DOHH2 (cell line): ENCODE measurements at regions not wholly inside any gene's neighbourhood (a gene's known extent, or its start where the extent isn't known, plus 50 kb on each side); places are given as distances from the start of the nearest gene placed in this dataset.

ENCODE experiments used
- H3F3A ChIP-seq: fragments of 200-600 bp; sonication (generic), shearing (Covaris generic); 2 replicates; pipeline ENCODE4 v1.6.0; 2016; ENCODE audit warnings: antibody characterized with exemption, mild to moderate bottlenecking; ENCODE audit not compliant: control insufficient read depth, insufficient read depth
- H3K27ac ChIP-seq: fragments of 200-600 bp; sonication (generic); 2 replicates; pipeline ENCODE4 v1.5.1; 2014; ENCODE audit warnings: low read depth, mild to moderate bottlenecking, low read length, moderate library complexity
- H3K27me3 ChIP-seq: fragments of 200-600 bp; sonication (generic); 2 replicates; pipeline ENCODE4 v1.6.1; 2014; ENCODE audit warnings: mild to moderate bottlenecking, low read length, mixed read lengths; ENCODE audit not compliant: control insufficient read depth
- H3K36me3 ChIP-seq: fragments of 200-600 bp; sonication (generic); 2 replicates; pipeline ENCODE4 v1.6.1; 2014; ENCODE audit warnings: mild to moderate bottlenecking, low read length, moderate library complexity, mixed read lengths; ENCODE audit not compliant: control insufficient read depth
- H3K4me1 ChIP-seq: fragments of 200-600 bp; sonication (generic); 2 replicates; pipeline ENCODE4 v1.6.1; 2014; ENCODE audit warnings: mild to moderate bottlenecking, low read length, mixed read lengths; ENCODE audit not compliant: control insufficient read depth
- H3K4me2 ChIP-seq: fragments of 200-600 bp; sonication (generic); 2 replicates; pipeline ENCODE4 v1.6.0; 2014; ENCODE audit warnings: mild to moderate bottlenecking, low read length, moderate library complexity
- H3K4me3 ChIP-seq: fragments of 200-600 bp; sonication (generic); 2 replicates; pipeline ENCODE4 v1.5.1; 2014; ENCODE audit warnings: mild to moderate bottlenecking, low read length, mixed read lengths
- H3K79me2 ChIP-seq: fragments of 200-600 bp; sonication (generic); 2 replicates; pipeline ENCODE4 v1.6.1; 2014; ENCODE audit warnings: mild to moderate bottlenecking, low read length, mixed read lengths; ENCODE audit not compliant: control insufficient read depth
- H3K9me2 ChIP-seq: fragments of 200-600 bp; sonication (generic); replicated peaks from 2 replicates; pipeline ENCODE4 v1.6.1; 2014; ENCODE audit warnings: mild to moderate bottlenecking, low read length, mixed read lengths; ENCODE audit not compliant: control insufficient read depth
- H3K9me3 ChIP-seq: fragments of 200-600 bp; sonication (generic); 2 replicates; pipeline ENCODE4 v1.6.1; 2014; ENCODE audit warnings: antibody characterized with exemption, low read length, mixed read lengths; ENCODE audit not compliant: control insufficient read depth, insufficient read depth
- H4K20me1 ChIP-seq: fragments of 200-600 bp; sonication (generic); 2 replicates; pipeline ENCODE4 v1.6.0; 2014; ENCODE audit warnings: low read depth, mild to moderate bottlenecking, antibody characterized with exemption, low read length, moderate library complexity; ENCODE audit not compliant: control insufficient read depth, insufficient read depth
- CTCF ChIP-seq: fragments of 200-600 bp; sonication (generic); IDR thresholded peaks from one replicate; pipeline ENCODE4 v1.5.1; 2014; ENCODE audit warnings: antibody characterized with exemption, mild to moderate bottlenecking, low read depth, low read length; ENCODE audit not compliant: poor library complexity, severe bottlenecking
- EZH2phosphoT487 ChIP-seq: fragments of 200-600 bp; sonication (generic); IDR thresholded peaks from 2 replicates; pipeline ENCODE4 v1.6.1; 2017; ENCODE audit warnings: borderline replicate concordance, mild to moderate bottlenecking, antibody characterized with exemption, low read length, moderate library complexity, mixed read lengths

GRCh38 chr6:92759178-92759577 lies 660.2 kb downstream of the EPHA7 start:
- Histone ChIP-seq H3K4me2 (no peak overlapping the region), H3K9me2 (no peaks in the 10 kb centered on the region), H3K4me1 (no peaks in the 10 kb centered on the region), H4K20me1 (no peaks in the 10 kb centered on the region), H3K79me2 (no peaks in the 10 kb centered on the region), H3K9me3 (no peaks in the 10 kb centered on the region), H3K27me3 (no peaks in the 10 kb centered on the region), H3K27ac (no peak overlapping the region), H3F3A (no peaks in the 10 kb centered on the region), H3K4me3 (no peak overlapping the region), H3K36me3 (no peaks in the 10 kb centered on the region)
- TF ChIP-seq CTCF (no peak), EZH2phosphoT487 (no peak)

GRCh38 chr6:92757925-92758324 lies 661.4 kb downstream of the EPHA7 start:
- no peaks in the 10 kb centered on the region for H3K27me3 ChIP-seq
- no peaks in the 10 kb centered on the region for H4K20me1 ChIP-seq
- TF ChIP-seq EZH2phosphoT487 (no peak), CTCF (no peak)
- H3K9me2 ChIP-seq, result no peaks in the 10 kb centered on the region
- no peak overlapping the region for H3K4me2 ChIP-seq
- H3K4me1 ChIP-seq, result no peaks in the 10 kb centered on the region
- no peaks in the 10 kb centered on the region for H3F3A ChIP-seq
- no peaks in the 10 kb centered on the region for H3K36me3 ChIP-seq
- no peaks in the 10 kb centered on the region for H3K79me2 ChIP-seq
- 0 out of 2 replicates have a peak, but pooled peaks cover 4% of the 10 kb centered on the region for H3K9me3 ChIP-seq
- H3K27ac ChIP-seq, result no peak overlapping the region
- no peak overlapping the region for H3K4me3 ChIP-seq

GRCh38 chr6:92756912-92757311 lies 662.4 kb downstream of the EPHA7 start:
- no peak overlapping the region for H3K4me3 ChIP-seq
- H3K9me2 ChIP-seq, result no peaks in the 10 kb centered on the region
- no peak overlapping the region for H3K4me2 ChIP-seq
- no peaks in the 10 kb centered on the region for H3K36me3 ChIP-seq
- 0 out of 2 replicates have a peak, but pooled peaks cover 4% of the 10 kb centered on the region for H3K9me3 ChIP-seq
- no peaks in the 10 kb centered on the region for H3K4me1 ChIP-seq
- no peaks in the 10 kb centered on the region for H3K27me3 ChIP-seq
- no peaks in the 10 kb centered on the region for H4K20me1 ChIP-seq
- TF ChIP-seq EZH2phosphoT487 (no peak), CTCF (no peak)
- H3F3A ChIP-seq, result no peaks in the 10 kb centered on the region
- no peaks in the 10 kb centered on the region for H3K79me2 ChIP-seq
- no peak overlapping the region for H3K27ac ChIP-seq

- H3K27ac ChIP-seq, result no peak overlapping the region
- H3K9me2 ChIP-seq, result no peaks in the 10 kb centered on the region
- no peaks in the 10 kb centered on the region for H3K79me2 ChIP-seq
- H4K20me1 ChIP-seq, result no peaks in the 10 kb centered on the region
- no peaks in the 10 kb centered on the region for H3K27me3 ChIP-seq
- TF ChIP-seq CTCF, result no peak
- no peak for TF ChIP-seq EZH2phosphoT487
- H3K4me1 ChIP-seq, result no peaks in the 10 kb centered on the region
- H3F3A ChIP-seq, result no peaks in the 10 kb centered on the region
- H3K4me2 ChIP-seq, result no peak overlapping the region
- H3K4me3 ChIP-seq, result no peak overlapping the region
- H3K36me3 ChIP-seq, result no peaks in the 10 kb centered on the region
- 0 out of 2 replicates have a peak, but pooled peaks cover 4% of the 10 kb centered on the region for H3K9me3 ChIP-seq
These were observed 665.4 kb downstream of the EPHA7 start for GRCh38 chr6:92753956-92754355.
